ENCODE measurements at regions not wholly inside any gene's neighbourhood (a gene's known extent, or its start where the extent isn't known, plus 50 kb on each side); places are given as distances from the start of the nearest gene placed in this dataset.

- DNase-seq (ENCODE audit: low spot score), result no peak
- Histone ChIP-seq H3K27me3 (ENCODE audit: insufficient read depth, poor library complexity, severe bottlenecking) (no peaks in the 10 kb centered on the region), H3K36me3 (ENCODE audit: low read depth) (no peaks in the 10 kb centered on the region), H3K4me3 (ENCODE audit: severe bottlenecking) (peak overlapping the region; percentile 0), H3K9me3 (ENCODE audit: severe bottlenecking) (no peaks in the 10 kb centered on the region), H3K4me1 (ENCODE audit: insufficient read depth, poor library complexity, severe bottlenecking) (peaks cover 59% of the 10 kb centered on the region), H3K27ac (ENCODE audit: poor library complexity, severe bottlenecking) (peak overlapping the region; percentile 72)
- no peak; the same call in 2 of the 3 replicates for ATAC-seq (ENCODE audit: low read depth)
- TF ChIP-seq CTCF (IDR thresholded peaks at IDR 0.05; ENCODE audit: poor library complexity, severe bottlenecking), result no peak
These were observed 235.2 kb upstream of the ANKRD50 start for GRCh38 chr4:124947622-124948265.

- Histone ChIP-seq H3K4me3 (ENCODE audit: severe bottlenecking) (no peak overlapping the region), H3K27ac (ENCODE audit: poor library complexity, severe bottlenecking) (peak overlapping the region; percentile 72), H3K9me3 (ENCODE audit: severe bottlenecking) (no peaks in the 10 kb centered on the region), H3K27me3 (ENCODE audit: insufficient read depth, poor library complexity, severe bottlenecking) (no peaks in the 10 kb centered on the region), H3K4me1 (ENCODE audit: insufficient read depth, poor library complexity, severe bottlenecking) (peaks cover 66% of the 10 kb centered on the region), H3K36me3 (ENCODE audit: low read depth) (no peaks in the 10 kb centered on the region)
- no peak for TF ChIP-seq CTCF (IDR thresholded peaks at IDR 0.05; ENCODE audit: poor library complexity, severe bottlenecking)
- DNase-seq (ENCODE audit: low spot score) (no peak), ATAC-seq (ENCODE audit: low read depth) (no peak)
These were observed 234.2 kb upstream of the ANKRD50 start for GRCh38 chr4:124946696-124947095.

GRCh38 chr4:124945422-124945821 is 232.9 kb upstream of the ANKRD50 start:
- no peak for TF ChIP-seq CTCF (IDR thresholded peaks at IDR 0.05; ENCODE audit: poor library complexity, severe bottlenecking)
- H3K36me3 ChIP-seq (ENCODE audit: low read depth), result no peaks in the 10 kb centered on the region
- H3K27ac ChIP-seq (ENCODE audit: poor library complexity, severe bottlenecking), result peak overlapping the region; percentile 99
- no peaks in the 10 kb centered on the region for H3K27me3 ChIP-seq (ENCODE audit: insufficient read depth, poor library complexity, severe bottlenecking)
- H3K4me1 ChIP-seq (ENCODE audit: insufficient read depth, poor library complexity, severe bottlenecking), result peaks cover 79% of the 10 kb centered on the region
- no peaks in the 10 kb centered on the region for H3K9me3 ChIP-seq (ENCODE audit: severe bottlenecking)
- DNase-seq (ENCODE audit: low spot score) (no peak), ATAC-seq (ENCODE audit: low read depth) (no peak)
- H3K4me3 ChIP-seq (ENCODE audit: severe bottlenecking), result no peak overlapping the region

- Histone ChIP-seq H3K27me3 (ENCODE audit: insufficient read depth, poor library complexity, severe bottlenecking) (no peaks in the 10 kb centered on the region), H3K27ac (ENCODE audit: poor library complexity, severe bottlenecking) (peak overlapping the region; percentile 99), H3K36me3 (ENCODE audit: low read depth) (no peaks in the 10 kb centered on the region), H3K9me3 (ENCODE audit: severe bottlenecking) (no peaks in the 10 kb centered on the region), H3K4me3 (ENCODE audit: severe bottlenecking) (no peak overlapping the region), H3K4me1 (ENCODE audit: insufficient read depth, poor library complexity, severe bottlenecking) (peaks cover 90% of the 10 kb centered on the region)
- peak; percentile 14 for TF ChIP-seq CTCF (IDR thresholded peaks at IDR 0.05; ENCODE audit: poor library complexity, severe bottlenecking)
- ATAC-seq (ENCODE audit: low read depth) (no peak), DNase-seq (ENCODE audit: low spot score) (no peak)
These were observed 231.4 kb upstream of the ANKRD50 start for GRCh38 chr4:124943938-124944337.

- DNase-seq (ENCODE audit: low spot score) (peak; percentile 76), ATAC-seq (ENCODE audit: low read depth) (peak; percentile 85)
- Histone ChIP-seq H3K4me1 (ENCODE audit: insufficient read depth, poor library complexity, severe bottlenecking) (peaks cover 89% of the 10 kb centered on the region), H3K9me3 (ENCODE audit: severe bottlenecking) (no peaks in the 10 kb centered on the region), H3K27me3 (ENCODE audit: insufficient read depth, poor library complexity, severe bottlenecking) (no peaks in the 10 kb centered on the region), H3K27ac (ENCODE audit: poor library complexity, severe bottlenecking) (peak overlapping the region; percentile 99), H3K4me3 (ENCODE audit: severe bottlenecking) (no peak overlapping the region), H3K36me3 (ENCODE audit: low read depth) (no peaks in the 10 kb centered on the region)
- TF ChIP-seq CTCF (IDR thresholded peaks at IDR 0.05; ENCODE audit: poor library complexity, severe bottlenecking), result no peak
These were observed 230.8 kb upstream of the ANKRD50 start for GRCh38 chr4:124943145-124943889.

All from RWPE2 (cell line).